Fibroblast of the aortic adventitia (primary cell): ENCODE measurements at regions not wholly inside any gene's neighbourhood (a gene's known extent, or its start where the extent isn't known, plus 50 kb on each side); places are given as distances from the start of the nearest gene placed in this dataset.
"Not testable (repeated sequence)": the region's sequence is repeated elsewhere in the genome, so short reads cannot be mapped to it uniquely, and the experiment has no call there.

Source experiments
- DNase-seq: peaks from one replicate; pipeline ENCODE4 v3.0.0-alpha.2; 2010; ENCODE audit warnings: low read depth
- H3K4me3 ChIP-seq: 2 replicates; pipeline ENCODE4 v1.5.1; 2011; ENCODE audit warnings: low read depth, mild to moderate bottlenecking, control low read depth, low read length, moderate library complexity
- TF ChIP-seq, protein P1 (sequence below): IDR thresholded peaks from 2 replicates; pipeline ENCODE4 v1.5.1; 2011; ENCODE audit warnings: mild to moderate bottlenecking, low read length, control low read depth, inconsistent platforms; ENCODE audit not compliant: insufficient read depth

DNA sequence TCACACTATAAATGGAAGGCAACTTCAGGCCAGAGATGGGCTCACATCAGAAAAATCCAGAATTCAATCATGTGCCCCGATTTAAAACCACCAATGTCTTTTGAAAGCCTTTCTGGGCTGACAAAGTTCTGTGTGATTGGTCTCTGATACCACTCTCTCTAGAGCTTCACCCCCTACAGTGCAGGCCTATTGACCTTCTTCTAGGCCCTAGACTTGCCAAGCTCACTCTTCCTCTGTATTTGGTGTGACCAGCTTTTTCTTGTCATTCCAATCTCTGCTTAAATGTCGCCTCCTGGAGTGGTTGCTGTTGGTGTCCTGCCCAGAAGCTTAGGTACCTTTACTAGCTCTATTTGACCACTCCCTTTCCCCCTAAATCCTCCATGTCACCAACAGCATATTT is 78.7 kb downstream of the GCNT4 start:
- DNase-seq = no peak
- TF ChIP-seq, protein P1, sequence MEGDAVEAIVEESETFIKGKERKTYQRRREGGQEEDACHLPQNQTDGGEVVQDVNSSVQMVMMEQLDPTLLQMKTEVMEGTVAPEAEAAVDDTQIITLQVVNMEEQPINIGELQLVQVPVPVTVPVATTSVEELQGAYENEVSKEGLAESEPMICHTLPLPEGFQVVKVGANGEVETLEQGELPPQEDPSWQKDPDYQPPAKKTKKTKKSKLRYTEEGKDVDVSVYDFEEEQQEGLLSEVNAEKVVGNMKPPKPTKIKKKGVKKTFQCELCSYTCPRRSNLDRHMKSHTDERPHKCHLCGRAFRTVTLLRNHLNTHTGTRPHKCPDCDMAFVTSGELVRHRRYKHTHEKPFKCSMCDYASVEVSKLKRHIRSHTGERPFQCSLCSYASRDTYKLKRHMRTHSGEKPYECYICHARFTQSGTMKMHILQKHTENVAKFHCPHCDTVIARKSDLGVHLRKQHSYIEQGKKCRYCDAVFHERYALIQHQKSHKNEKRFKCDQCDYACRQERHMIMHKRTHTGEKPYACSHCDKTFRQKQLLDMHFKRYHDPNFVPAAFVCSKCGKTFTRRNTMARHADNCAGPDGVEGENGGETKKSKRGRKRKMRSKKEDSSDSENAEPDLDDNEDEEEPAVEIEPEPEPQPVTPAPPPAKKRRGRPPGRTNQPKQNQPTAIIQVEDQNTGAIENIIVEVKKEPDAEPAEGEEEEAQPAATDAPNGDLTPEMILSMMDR = no peak
- H3K4me3 ChIP-seq = no peak overlapping the region

DNA sequence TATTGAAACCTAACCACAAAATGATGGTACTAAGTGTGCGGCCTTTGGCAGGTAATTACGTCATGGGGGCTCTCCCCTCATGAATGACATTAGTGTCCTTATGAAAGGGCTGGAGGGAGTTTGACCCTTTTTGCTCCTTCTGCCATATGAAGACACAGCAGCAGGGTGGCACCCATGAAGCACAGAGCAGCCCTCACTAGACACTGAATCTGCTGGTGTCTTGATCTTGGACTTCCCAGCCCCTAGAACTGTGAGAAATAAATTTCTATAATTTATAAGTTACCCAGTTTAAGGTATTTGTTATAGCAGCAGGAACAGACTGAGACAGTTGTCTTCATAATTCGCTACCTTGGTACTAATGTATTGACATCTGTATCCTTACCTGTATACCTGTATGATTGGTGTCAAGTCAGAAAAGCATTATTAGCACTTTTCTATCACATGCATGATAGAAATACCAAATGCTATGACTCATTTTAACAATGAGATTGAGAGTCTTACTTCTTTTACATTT is 80.4 kb downstream of the GCNT4 start:
- no peak overlapping the region for H3K4me3 ChIP-seq
- TF ChIP-seq, protein P1 = no peak
- no peak for DNase-seq

DNA sequence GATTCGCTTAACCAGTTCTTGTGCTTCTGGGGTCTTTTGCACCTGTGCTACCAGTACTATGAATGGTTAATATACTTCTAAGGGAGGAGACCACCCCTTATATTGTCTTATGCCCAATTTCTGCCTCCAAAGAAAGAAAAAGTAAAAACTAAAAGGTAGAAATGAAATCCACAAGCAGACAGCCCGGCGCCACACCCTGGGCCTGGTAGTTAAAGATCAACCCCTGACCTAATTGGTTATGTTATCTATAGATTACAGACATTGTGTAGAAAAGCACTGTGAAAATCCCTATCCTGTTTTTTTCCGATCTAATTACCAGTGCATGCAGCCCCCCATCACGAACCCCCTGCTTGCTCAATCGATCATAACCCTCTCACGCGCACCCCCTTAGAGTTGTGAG is 81.5 kb downstream of the GCNT4 start:
- not testable (repeated sequence) for DNase-seq, H3K4me3 ChIP-seq

DNA sequence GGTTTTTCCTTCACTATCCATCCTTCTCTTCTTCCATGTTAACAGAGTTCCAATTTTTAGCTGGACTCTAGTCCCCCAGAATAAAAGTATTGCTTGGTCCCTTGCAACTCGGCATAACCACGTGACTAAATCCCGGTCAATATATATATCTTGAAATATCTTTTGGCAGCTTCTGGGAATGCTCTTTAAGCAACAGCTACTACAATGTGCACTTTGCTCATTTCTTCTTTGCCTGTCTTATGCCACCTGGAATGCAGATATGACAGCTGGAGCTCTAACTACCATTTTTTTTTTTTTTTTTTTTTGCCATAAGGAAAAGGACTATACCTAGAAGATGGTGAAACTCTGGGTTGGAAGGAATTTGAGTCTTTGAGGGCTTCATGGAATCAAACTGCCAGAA is 82.6 kb downstream of the GCNT4 start:
- TF ChIP-seq, protein P1 = no peak
- H3K4me3 ChIP-seq = no peak overlapping the region
- DNase-seq = no peak

DNA sequence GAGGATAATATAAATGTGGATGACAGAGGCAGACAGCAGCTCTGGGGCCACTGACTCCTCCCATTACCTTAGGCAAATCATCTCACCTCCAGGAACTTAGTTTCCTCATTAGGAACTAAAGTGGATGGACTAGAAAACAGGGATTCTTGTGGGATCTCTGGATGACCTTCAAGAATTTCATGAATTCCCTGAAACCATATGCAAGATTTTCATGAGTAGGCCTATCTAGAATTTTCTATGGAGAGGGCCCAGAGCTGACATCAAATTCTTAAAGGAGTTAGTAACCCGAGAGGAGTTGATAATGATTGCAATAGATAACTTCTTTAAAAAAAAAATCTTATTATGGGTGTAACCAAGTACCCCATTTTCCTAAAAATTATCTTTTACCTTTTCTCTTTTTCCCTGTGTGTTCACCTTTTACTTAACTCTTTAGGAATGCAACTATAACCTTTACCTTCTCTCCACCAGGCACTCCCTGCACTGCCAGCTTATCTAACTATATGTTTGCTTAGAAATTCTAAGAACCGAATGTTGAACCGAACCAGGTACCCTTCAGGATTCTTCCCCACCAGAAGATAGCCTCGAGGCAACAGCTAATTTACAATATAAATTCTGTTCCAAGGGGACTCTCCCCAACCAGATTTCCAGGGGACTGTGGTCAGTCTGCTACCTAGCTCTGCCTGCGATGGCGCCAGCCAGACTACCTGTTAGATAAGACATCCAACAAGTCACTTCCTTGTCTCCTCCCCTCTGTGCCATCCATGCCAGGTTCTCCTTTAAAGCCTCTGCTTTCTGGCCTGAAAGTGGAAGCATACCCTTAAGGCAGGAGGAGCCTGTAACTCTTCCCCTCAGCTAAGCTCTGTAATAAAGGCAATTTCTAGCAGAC is 86.0 kb downstream of the GCNT4 start:
- TF ChIP-seq, protein P1 = no peak
- peak; percentile 43 for DNase-seq
- no peak overlapping the region for H3K4me3 ChIP-seq

DNA sequence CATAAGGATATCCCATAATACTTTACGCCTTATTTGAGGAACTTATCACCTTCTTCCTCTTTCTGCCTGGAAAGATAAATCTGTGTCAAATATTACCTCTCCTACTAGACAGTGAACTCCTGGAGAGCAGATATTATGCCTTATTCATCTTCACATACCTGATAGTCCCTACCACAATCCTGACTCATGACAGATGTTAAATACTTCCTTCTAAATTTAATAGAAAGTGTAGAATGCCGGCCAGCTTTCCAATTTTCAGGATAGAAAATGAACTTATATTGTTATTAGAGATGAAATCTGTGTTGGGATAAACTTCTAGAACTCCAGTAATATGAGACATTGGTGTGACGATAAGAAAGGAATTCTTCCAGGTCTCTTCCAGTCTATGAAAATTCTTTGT is 89.0 kb downstream of the GCNT4 start:
- H3K4me3 ChIP-seq = no peak overlapping the region
- peak; percentile 24 for DNase-seq
- TF ChIP-seq, protein P1 = no peak

DNA sequence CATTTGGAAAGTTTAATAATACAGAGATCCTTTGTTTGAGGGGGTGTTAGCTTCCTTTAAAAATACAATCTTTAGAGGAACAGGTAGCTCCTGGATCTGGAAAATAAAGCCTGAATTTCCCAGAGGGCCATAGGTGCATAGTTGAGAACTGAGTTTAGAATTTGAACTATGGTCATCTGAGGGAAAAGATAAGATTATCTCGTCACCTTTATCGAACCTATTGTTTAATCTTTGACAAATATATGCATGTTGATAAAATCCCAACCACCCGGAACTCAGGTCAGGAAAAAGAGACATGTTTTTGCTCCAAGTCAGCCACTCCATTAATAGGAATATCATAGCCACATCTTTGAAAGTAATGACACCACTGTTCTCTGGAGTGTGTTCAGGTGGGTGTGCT is 91.7 kb upstream of the FAM169A start:
- TF ChIP-seq, protein P1 = no peak
- no peak overlapping the region for H3K4me3 ChIP-seq
- DNase-seq = no peak
